Heart right ventricle (tissue), 16 donors: ENCODE measurements at regions not wholly inside any gene's neighbourhood (a gene's known extent, or its start where the extent isn't known, plus 50 kb on each side); places are given as distances from the start of the nearest gene placed in this dataset.

Experiments used
- ATAC-seq, 8 donors: fragments of 200-7000 bp; cut with Tn5 transposase; one replicate each; pipeline ENCODE4 v1.9.1; 2020; ENCODE audit warnings: mild to moderate bottlenecking in 8 of 8, moderate library complexity in 8 of 8, moderate number of reproducible peaks in 1 of 8
- DNase-seq, 2 donors: peaks; one replicate each; pipeline ENCODE4 v3.0.0-alpha.2; 2020
- H3K27ac ChIP-seq, 10 donors: fragments of 200-600 bp; sonication (generic) in 2 of 10; one replicate each; pipeline versions ENCODE4 v1.5.0 to v1.8.0; 2020 to 2022; ENCODE audit warnings: mild to moderate bottlenecking in 3 of 10
- H3K27me3 ChIP-seq, 7 donors: fragments of 200-600 bp; one replicate each; pipeline ENCODE4 v1.8.0; 2021 to 2022; ENCODE audit warnings: mild to moderate bottlenecking in 2 of 7
- H3K36me3 ChIP-seq, 9 donors: fragments of 200-600 bp; sonication (generic) in 1 of 9; one replicate each; pipeline versions ENCODE4 v1.5.0 to v1.8.0; 2020 to 2022; ENCODE audit warnings: mild to moderate bottlenecking in 2 of 9
- H3K4me1 ChIP-seq, 9 donors: fragments of 200-600 bp; sonication (generic) in 1 of 9; one replicate each; pipeline versions ENCODE4 v1.5.0 to v1.8.0; 2020 to 2022; ENCODE audit warnings: mild to moderate bottlenecking in 4 of 9
- H3K4me3 ChIP-seq, 10 donors: fragments of 200-600 bp; sonication (generic) in 2 of 10; one replicate each; pipeline versions ENCODE4 v1.5.0 to v1.8.0; 2020 to 2022; ENCODE audit warnings: mild to moderate bottlenecking in 7 of 10, moderate library complexity in 2 of 10
- H3K9me3 ChIP-seq, 11 donors: fragments of 200-600 bp in 10 of 11; sonication (generic) in 2 of 11; one replicate each; pipeline versions ENCODE4 v1.5.0 to v1.8.0; 2013 to 2022; ENCODE audit warnings: mild to moderate bottlenecking in 2 of 11, control low read depth in 1 of 11, moderate library complexity in 1 of 11
- WGBS, 2 donors: extraction: QIAGEN DNeasy Blood & Tissue Kit; methylation state at CpG; one replicate each; pipeline ENCODE4 v1.1.7; 2013; ENCODE audit warnings: inconsistent platforms in 1 of 2; 5-methylcytosine and 5-hydroxymethylcytosine counted together
- intact Hi-C, 10 donors: fragments of 100-400 bp; cut with DNase I; formaldehyde crosslinking; loops; one replicate each; pipeline versions ENCODE4 v1.11.1 to v1.14.2; 2022
- TF ChIP-seq, protein P1 (sequence below), 9 donors: fragments of 200-600 bp; sonication (generic) in 2 of 9; IDR thresholded peaks; one replicate each; pipeline versions ENCODE4 v1.5.0 to v1.8.0; 2021 to 2022; ENCODE audit warnings: antibody characterized with exemption in 9 of 9, mild to moderate bottlenecking in 5 of 9, moderate library complexity in 1 of 9
- donor health status: Arrhythmogenic right ventricular cardiomyopathy.
- donor health status: ischemic (EF 13 %, LVEDD 7.1; RV severe dilation, severe dysfunction).
- donor health status: healthy with polysubstance abuse.
- donor health status: DM: no; HTN: yes; CAD: no.
- donor health status: DM: no; HTN: no; CAD: no.
- donor health status: ischemic (EF 25% LVEDD 6.9; RV normal size, moderate dysfunction).
- donor health status: ischemic (EF 25% LVEDD 5.7; RV mildly dilated, moderate dysfunction).
- donor health status: healthy.
- donor health status: DM: yes; HTN: yes; CAD: no.
- donor health status: Ischemic cardiomyopathy.
- donor health status: ischemic (EF 35%, LVEDD 5.7; RV mildly dilated, moderate dysfunction).
- donor health status: nonischemic (EF 11% LVEDD 7.7; RV severe dilation, severe dysfunction).
- donor health status: DM: yes; HTN: yes; CAD: no.
- donor health status: PGD.
- donor health status: ischemic (EF 29% LVEDD 5.4; RV normal size, mild dysfunction).
- donor health status: nonischemic (EF 23%, LVEDD 6.1; RV moderate dilation, normal function).

DNA sequence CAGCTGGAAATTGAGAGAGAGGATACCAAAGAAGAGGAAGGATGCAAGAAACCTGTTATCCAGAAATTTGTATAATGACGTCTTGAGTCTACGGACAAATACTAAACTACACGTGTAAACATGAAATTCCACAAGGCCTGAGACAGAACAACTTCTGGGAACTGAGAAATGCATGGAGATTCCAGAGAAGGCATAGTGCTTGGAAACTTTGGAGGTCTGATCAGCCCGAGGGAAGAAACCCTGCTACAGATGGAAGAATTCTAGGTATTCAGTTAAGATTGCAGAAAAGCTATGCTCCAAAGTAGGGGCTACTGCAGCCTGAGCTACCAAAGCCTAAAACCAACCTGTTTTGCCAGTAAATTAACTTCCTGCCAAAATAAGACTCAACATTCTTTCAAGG is 120.4 kb downstream of the PDCL3 start:
- TF ChIP-seq, protein P1, sequence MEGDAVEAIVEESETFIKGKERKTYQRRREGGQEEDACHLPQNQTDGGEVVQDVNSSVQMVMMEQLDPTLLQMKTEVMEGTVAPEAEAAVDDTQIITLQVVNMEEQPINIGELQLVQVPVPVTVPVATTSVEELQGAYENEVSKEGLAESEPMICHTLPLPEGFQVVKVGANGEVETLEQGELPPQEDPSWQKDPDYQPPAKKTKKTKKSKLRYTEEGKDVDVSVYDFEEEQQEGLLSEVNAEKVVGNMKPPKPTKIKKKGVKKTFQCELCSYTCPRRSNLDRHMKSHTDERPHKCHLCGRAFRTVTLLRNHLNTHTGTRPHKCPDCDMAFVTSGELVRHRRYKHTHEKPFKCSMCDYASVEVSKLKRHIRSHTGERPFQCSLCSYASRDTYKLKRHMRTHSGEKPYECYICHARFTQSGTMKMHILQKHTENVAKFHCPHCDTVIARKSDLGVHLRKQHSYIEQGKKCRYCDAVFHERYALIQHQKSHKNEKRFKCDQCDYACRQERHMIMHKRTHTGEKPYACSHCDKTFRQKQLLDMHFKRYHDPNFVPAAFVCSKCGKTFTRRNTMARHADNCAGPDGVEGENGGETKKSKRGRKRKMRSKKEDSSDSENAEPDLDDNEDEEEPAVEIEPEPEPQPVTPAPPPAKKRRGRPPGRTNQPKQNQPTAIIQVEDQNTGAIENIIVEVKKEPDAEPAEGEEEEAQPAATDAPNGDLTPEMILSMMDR (IDR thresholded peaks at IDR 0.05), result no peak
- H3K36me3 ChIP-seq, result no peaks in the 10 kb centered on the region
- no peaks in the 10 kb centered on the region for H3K4me1 ChIP-seq
- H3K9me3 ChIP-seq, result peaks cover 0 to 38% (median 3%) of the 10 kb centered on the region in 11 donors
- 86 to 91% methylated on average over 4 of the region's 4 CpGs for WGBS, 2 donors
- DNase-seq (no peak), ATAC-seq (no peak)
- H3K27ac ChIP-seq, result no peak overlapping the region
- intact Hi-C loops, result no loop called here
- H3K27me3 ChIP-seq, result no peaks in the 10 kb centered on the region
- no peak overlapping the region for H3K4me3 ChIP-seq

DNA sequence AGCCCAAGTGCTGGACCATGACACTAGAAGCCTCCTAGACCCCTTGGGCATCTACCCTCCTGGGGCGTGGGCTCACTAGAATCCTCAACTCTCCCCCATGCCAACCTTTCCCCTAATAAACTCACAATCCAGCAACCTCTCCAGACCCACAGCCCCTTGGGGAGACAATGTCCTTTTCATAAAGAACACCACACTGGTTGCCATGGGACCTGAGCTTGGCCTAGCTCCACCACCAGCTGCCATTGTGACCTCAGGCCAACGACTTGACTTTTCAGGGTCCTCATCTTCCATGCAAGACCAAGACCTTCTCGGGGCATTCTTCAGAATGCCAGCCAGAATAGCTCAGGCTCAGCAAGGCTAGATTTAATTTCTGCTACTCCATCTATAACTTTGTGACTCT is 128.1 kb upstream of the NPAS2 start:
- DNase-seq, result no peak
- ATAC-seq, result no peak
- intact Hi-C loops, result no loop called here

DNA sequence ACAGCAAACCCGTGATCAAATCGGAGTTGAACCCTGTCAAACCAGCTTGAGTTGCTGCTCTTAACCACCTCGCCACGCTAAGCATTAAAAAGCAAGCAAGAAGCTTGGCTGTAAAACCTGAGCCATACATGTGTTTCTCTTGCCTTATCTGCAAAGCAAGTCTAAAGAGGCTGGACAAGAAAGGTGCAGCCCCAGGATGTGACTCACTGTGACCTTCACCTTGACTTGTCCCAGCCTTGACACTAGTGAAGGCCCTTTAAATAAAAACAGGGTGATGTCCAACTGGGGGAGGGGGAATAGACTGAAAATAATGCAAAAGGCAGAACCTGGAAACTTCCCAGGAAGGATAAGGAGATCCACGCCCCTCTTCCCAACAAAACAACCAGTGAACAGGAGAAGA is 127.6 kb upstream of the NPAS2 start:
- intact Hi-C loops, result no loop called here
- H3K36me3 ChIP-seq, result no peaks in the 10 kb centered on the region
- WGBS, 2 donors, result 92 to 93% methylated on average over 5 of the region's 5 CpGs
- no peaks in the 10 kb centered on the region for H3K27me3 ChIP-seq
- peaks cover 0 to 8% (median 0%) of the 10 kb centered on the region in 9 donors for H3K4me1 ChIP-seq
- TF ChIP-seq, protein P1 (IDR thresholded peaks at IDR 0.05), result no peak
- H3K9me3 ChIP-seq, result peaks cover 0 to 32% (median 18%) of the 10 kb centered on the region in 11 donors
- no peak overlapping the region for H3K4me3 ChIP-seq
- DNase-seq, result no peak
- no peak for ATAC-seq
- H3K27ac ChIP-seq, result no peak overlapping the region

More for the DNA sequence above, 128.1 kb upstream of the NPAS2 start:
- Histone ChIP-seq H3K4me3 (no peak overlapping the region), H3K9me3 (peaks cover 0 to 32% (median 20%) of the 10 kb centered on the region in 11 donors), H3K36me3 (no peaks in the 10 kb centered on the region), H3K27me3 (no peaks in the 10 kb centered on the region), H3K27ac (no peak overlapping the region), H3K4me1 (peaks cover 0 to 8% (median 0%) of the 10 kb centered on the region in 9 donors)
- TF ChIP-seq, protein P1 (IDR thresholded peaks at IDR 0.05), result no peak
- 85 to 91% methylated on average over 3 of the region's 3 CpGs for WGBS, 2 donors

DNA sequence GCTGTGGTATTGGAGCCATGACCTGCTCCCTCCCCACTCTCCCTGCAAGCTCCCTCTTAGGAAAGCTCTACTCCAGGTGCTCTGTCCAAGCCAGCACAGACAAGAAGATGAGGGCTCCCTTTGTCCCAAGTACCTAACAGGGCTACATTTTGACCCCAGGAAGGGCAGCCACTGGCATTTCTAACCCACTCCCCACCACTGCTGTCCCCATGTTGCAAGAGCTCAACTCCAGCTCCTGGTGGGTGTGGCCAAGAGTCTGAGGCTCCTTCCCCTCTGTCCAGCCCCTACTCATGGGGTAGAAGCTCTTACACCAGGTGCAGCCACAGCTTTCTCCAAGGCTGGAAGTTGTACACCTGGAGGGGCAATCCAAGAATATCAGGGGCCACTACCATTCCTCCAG is 127.0 kb upstream of the NPAS2 start:
- TF ChIP-seq, protein P1 (IDR thresholded peaks at IDR 0.05), result no peak
- peaks cover 0 to 36% (median 20%) of the 10 kb centered on the region in 11 donors for H3K9me3 ChIP-seq
- no peak overlapping the region for H3K27ac ChIP-seq
- no peaks in the 10 kb centered on the region for H3K27me3 ChIP-seq
- no peak overlapping the region for H3K4me3 ChIP-seq
- no peaks in the 10 kb centered on the region for H3K36me3 ChIP-seq
- DNase-seq (no peak), ATAC-seq (no peak)
- H3K4me1 ChIP-seq, result peaks cover 0 to 8% (median 0%) of the 10 kb centered on the region in 9 donors
- intact Hi-C loops, result no loop called here
